T-helper 1 cell treated with Interleukin-12 subunit alpha and Interleukin-12 subunit beta and Interleukin-4 antibody, amounts not matched to agents 30 ng/mL and 1 ng/mL, for 36 hours (primary cell): ENCODE measurements at regions not wholly inside any gene's neighbourhood (a gene's known extent, or its start where the extent isn't known, plus 50 kb on each side); places are given as distances from the start of the nearest gene placed in this dataset.

Experiments
- intact Hi-C: fragments of 100-400 bp; cut with micrococcal nuclease; formaldehyde crosslinking; loops from one replicate; pipeline ENCODE4 v1.15.1; 2024

- intact Hi-C loops, result no loop called here
Observed at GRCh38 chr7:85516675-85517074, 329.8 kb upstream of the SEMA3D start.

- intact Hi-C loops, result no loop called here
Observed at GRCh38 chr7:85512790-85513189, 325.9 kb upstream of the SEMA3D start.

- intact Hi-C loops, result no loop called here
Observed at GRCh38 chr7:85510287-85510686, 323.4 kb upstream of the SEMA3D start.

GRCh38 chr7:85509476-85509875 lies 322.6 kb upstream of the SEMA3D start:
- intact Hi-C loops, result no loop called here

- intact Hi-C loops, result no loop called here
Observed at GRCh38 chr7:85508642-85509410, 322.0 kb upstream of the SEMA3D start.

- intact Hi-C loops, result no loop called here
Observed at GRCh38 chr7:85498031-85498430, 311.2 kb upstream of the SEMA3D start.

- intact Hi-C loops, result no loop called here
Observed at GRCh38 chr7:85489498-85489897, 302.6 kb upstream of the SEMA3D start.

GRCh38 chr7:85488406-85488805 lies 301.6 kb upstream of the SEMA3D start:
- intact Hi-C loops, result no loop called here

- intact Hi-C loops, result no loop called here
Observed at GRCh38 chr7:85483177-85483576, 296.3 kb upstream of the SEMA3D start.

GRCh38 chr7:85480666-85481065 lies 293.8 kb upstream of the SEMA3D start:
- intact Hi-C loops, result no loop called here

GRCh38 chr7:85479918-85480643 lies 293.2 kb upstream of the SEMA3D start:
- intact Hi-C loops, result no loop called here

- intact Hi-C loops, result no loop called here
Observed at GRCh38 chr7:85478530-85478929, 291.7 kb upstream of the SEMA3D start.

GRCh38 chr7:85475476-85475875 lies 288.6 kb upstream of the SEMA3D start:
- intact Hi-C loops, result no loop called here

GRCh38 chr7:85475071-85475470 lies 288.2 kb upstream of the SEMA3D start:
- intact Hi-C loops, result no loop called here

- intact Hi-C loops, result no loop called here
Observed at GRCh38 chr7:85474234-85474633, 287.4 kb upstream of the SEMA3D start.

GRCh38 chr7:85471740-85472139 lies 284.9 kb upstream of the SEMA3D start:
- intact Hi-C loops, result no loop called here

- intact Hi-C loops, result no loop called here
Observed at GRCh38 chr7:85471307-85471706, 284.5 kb upstream of the SEMA3D start.

GRCh38 chr7:85469446-85470010 lies 282.7 kb upstream of the SEMA3D start:
- intact Hi-C loops, result no loop called here

- intact Hi-C loops, result no loop called here
Observed at GRCh38 chr7:85464042-85464651, 277.3 kb upstream of the SEMA3D start.

GRCh38 chr7:85462671-85463070 lies 275.8 kb upstream of the SEMA3D start:
- intact Hi-C loops, result no loop called here

- intact Hi-C loops, result no loop called here
Observed at GRCh38 chr7:85457911-85458310, 271.1 kb upstream of the SEMA3D start.

GRCh38 chr7:85456254-85456653 lies 269.4 kb upstream of the SEMA3D start:
- intact Hi-C loops, result no loop called here
